GM21390 (cell line): ENCODE measurements at regions not wholly inside any gene's neighbourhood (a gene's known extent, or its start where the extent isn't known, plus 50 kb on each side); places are given as distances from the start of the nearest gene placed in this dataset.

Source experiments
- ATAC-seq: cut with Tn5 transposase; IDR thresholded peaks from one replicate; pipeline ENCODE4 v1.9.1; 2021; ENCODE audit not compliant: unreplicated experiment

DNA sequence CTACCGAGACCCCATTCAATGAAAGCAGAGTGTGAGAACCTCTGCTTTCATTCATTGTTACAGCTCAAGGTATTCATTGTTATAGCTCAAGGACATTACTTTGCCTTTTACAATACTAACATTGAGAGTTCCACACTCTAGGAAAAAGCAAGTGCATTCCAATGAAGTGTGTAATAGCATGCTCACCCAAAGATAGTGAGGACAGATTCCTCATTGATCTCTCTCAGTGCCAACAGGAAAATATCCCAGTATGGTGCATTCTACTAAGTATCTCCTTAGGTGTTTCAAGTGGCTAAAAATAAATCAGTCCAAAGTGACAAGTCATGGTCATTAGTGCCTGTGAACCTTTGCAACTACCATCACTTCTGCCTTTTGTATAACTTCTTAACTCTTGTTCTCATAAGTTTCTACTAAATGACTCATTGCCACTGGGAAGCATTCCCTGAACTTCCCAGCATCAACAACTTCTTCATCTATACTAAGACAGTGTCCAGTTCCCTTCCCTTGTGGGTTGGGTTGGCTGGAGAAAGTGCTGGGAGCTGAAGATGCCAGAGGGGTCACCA is 140.7 kb upstream of the STXBP5 start:
- ATAC-seq: no peak

DNA sequence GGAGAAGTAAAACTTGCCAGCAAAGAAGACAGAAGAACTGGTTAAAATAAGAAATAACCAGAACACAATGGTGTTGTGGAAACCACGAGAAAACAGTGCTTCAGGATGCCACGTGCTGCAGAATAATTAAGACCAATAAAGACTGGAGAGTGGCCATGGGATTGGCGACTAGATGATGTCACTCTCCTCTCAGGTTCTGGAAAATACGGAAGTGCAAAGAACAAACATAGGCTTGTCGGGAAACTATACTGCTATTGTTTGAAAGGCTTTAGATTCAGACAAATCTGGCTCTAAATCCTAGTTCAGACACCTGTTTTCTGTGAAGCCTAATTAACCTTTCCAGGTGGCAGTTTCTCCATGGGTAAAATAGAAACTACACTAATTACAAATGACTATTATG is 138.4 kb upstream of the STXBP5 start:
- ATAC-seq: no peak

DNA sequence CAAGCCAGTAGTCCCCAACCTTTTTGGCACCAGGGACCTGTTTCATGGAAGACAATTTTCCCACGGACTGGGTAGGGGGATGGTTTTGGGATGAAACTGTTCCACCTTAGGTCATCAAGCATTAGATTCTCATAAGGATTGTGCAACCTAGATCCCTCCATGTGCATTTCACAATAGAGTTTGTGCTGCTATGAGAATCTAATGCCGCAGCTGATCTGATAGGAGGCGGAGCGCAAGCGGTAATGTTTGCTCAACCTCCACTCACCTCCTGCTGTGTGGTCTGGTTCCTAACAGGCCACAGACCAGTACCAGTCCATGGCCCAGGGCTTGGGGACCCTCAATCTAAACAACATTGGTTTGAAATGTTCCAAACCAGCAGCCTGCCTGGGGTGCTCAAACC is 137.0 kb upstream of the STXBP5 start:
- ATAC-seq: no peak

DNA sequence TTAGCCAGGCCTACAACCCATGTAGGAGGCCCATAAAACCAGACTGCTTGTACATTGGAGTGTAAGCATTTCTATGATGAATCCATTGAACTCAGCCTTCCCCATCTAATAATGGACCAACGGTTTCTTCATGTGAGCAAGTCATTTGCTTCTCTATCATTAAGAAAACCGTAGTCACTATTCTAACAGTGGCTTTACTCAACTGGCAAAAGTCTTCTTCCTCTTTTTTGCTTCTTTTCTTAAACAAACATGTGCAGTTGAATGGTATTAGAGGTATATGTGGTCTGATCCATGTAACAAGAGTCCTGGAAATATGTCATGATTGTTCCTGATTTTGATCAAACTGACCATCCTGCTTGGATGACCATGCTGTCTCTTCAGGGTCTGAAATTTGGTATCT is 132.4 kb upstream of the STXBP5 start:
- no peak for ATAC-seq

DNA sequence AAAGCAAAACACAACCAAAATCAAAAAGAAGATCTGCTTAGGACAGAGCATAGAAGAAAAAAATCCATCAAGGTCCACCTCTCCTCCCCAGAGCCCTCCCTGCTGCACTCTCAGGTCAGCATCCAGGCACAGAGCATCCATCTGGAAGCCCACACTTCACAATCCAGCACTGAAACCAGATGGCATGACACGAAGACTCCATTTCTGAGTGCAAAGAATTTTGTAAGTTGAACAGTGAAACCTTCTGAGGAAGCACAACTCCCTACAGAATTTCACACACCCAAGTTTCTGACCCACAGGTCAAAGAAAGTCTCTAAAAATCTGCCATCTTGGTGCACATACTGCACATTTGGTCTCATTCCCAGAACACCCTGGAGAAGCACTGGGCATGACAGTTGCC is 128.8 kb upstream of the STXBP5 start:
- no peak for ATAC-seq

DNA sequence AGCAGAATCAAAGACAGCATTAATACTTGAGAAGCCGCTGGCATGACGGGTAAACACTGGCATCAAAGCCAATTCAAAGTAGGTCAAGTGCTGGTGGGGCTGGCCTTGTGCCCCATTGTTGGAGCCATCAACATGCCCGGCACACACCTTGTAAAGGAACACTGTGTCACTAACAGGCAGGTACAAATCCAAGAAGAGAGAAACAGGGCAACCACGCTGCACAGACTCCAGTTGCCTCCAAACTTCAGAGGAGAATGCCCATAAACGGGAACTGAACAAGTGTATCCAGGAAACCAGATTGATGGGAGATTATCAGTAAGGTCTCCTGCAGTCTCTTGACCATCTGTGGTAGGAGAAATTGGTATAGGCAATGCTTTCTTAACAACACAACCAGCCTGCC is 127.0 kb upstream of the STXBP5 start:
- ATAC-seq: no peak

DNA sequence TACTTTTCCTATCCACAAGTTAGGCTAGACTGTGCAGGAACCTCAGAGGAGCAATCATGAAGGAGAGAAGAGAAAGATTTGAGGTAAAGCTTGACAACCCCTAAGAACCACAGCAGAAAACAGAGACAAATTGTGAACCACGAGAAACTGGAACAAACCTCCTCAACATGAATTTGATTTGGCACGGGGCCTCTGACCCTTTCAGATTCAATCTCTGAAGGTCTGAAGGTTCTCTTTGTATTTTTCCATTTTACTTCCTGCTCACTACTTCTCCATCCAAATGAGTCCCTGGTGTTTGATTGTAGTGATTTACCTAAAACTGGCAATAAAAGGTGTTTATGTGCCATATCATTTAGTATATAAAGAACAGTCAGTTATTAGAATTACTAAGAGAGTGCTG is 126.1 kb upstream of the STXBP5 start:
- no peak for ATAC-seq

DNA sequence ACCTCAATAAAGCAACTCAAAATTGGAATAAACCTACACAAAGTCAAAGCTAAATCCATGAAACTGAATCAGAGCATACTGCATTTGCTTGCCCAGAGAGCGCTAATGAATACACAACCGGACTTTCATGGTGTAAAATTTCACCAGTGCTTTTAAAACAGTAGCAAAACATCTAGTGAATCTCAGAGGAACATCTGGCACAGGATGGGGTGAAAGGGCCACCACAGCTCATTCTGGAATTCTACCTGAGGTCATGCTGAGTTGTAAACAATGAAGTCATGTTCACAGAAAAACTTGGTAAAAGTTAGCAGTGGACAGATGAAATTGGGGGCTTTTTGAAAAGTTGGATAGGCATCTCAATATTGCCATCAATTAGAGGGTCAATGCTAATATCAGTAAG is 125.6 kb upstream of the STXBP5 start:
- ATAC-seq: no peak

DNA sequence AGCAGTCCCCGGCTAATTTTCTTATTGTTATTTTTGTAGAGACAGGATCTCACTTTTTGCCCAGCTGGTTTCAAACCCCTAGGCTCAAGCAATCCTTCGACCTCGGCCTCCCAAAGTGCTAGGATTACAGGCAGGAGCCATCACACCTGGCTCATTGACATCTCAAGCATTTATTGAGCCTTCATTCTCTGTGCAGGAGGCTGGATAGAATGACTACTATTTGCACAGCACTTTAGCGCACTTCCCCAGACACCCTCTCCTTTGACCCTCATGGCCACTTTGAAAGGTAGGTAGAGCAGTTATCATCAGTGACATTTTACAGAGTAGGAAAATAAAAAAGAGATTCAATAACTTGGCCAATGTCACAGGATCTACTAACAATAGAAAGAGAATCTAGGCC is 124.0 kb upstream of the STXBP5 start:
- ATAC-seq: no peak

DNA sequence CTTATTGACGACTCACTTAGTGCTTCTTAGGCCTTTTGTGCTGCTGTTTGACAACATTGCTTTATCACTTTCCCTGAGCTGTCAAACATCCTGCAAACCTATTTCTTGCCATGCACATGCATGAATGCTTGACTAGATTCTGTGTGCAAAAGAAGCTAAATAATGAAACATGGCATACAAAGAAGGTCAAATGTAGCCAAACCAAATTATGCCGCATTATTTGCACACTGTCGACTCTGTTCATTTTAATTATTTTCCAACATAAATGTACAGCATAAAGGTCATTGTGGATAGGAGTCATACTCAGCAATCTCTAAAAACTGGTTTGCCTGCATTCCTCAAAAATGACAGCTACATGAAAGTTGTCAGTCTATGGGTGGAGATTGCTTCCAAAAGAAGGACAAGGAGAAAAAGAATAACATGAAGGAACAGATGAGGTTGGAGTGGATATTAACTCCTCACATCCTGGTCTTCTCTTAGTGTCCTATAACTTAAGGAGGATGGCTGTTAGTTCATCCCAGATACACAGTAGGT is 123.1 kb upstream of the STXBP5 start:
- no peak for ATAC-seq

DNA sequence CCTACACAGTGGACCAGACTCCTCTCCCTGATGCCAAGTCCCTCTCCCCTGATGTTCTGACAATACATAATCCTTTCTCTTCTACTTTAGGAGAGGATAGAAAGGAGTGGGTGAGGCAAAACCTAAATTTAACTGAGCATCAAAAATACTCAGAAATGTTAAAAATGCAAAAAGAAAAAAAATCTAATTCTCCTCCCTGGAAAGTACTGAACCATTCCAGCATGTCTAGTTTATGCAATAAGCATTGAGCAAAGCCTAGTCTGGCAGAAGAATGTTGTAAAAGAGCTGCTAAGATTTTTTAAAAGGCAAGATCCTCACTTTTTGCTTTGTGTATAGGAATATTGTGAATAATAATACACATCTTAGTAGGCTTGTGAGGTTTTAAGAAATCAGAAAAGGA is 116.6 kb upstream of the STXBP5 start:
- ATAC-seq: no peak

DNA sequence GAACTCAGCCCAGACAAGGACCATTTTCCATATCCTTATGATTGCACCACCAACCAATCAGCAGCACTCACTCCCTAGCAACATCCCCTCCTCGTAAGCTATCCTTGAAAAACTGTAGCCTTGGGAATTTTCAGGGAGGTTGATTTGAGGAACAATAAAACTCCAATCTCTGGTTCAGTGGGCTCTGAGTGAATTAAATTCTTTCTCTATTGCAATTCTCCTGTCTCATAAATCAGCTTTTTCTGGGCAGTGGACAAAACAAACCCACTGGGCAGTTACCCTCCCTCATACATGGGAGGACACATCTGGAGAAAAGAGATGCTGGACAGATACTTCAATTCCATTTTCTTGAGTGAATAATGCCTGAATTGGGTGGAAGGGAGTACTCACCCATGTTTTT is 115.4 kb upstream of the STXBP5 start:
- ATAC-seq: no peak

DNA sequence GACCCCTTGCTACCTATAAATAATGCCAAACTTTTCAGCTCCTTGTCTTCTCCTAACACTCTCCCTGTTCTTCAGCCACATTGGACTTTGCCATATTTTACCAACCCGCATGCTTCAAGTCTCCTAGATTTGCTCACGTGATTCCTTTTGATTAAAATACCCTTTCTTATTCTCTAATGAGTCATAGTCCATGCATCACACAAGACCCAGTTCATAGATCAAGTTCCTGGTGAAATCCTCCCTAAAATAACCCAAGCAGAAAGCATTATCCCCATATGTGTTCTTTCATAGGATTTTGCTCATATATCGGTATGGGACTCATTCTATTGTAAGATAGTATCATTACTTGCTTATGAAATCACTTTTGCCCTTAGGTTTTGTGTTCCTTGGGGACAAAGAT is 108.9 kb upstream of the STXBP5 start:
- no peak for ATAC-seq

DNA sequence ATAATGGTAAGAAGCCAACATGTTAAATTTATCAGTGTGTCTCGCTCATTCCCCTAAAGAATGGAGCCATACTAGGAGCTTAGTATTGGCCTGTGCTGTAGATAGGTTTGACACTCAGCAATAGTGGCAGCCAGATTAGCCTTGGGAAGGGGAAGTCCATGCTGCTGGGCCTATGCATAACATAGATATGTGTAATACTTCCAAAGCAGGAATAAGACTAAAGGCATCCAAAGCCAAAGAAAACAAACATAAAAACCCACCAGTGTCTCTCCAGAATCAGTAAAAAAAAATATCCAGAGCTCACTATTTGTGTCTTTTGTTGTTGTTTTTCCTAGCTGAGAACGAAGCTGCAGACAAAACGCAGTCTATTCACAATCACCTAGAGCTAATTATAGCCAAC is 104.2 kb upstream of the STXBP5 start:
- ATAC-seq: no peak

DNA sequence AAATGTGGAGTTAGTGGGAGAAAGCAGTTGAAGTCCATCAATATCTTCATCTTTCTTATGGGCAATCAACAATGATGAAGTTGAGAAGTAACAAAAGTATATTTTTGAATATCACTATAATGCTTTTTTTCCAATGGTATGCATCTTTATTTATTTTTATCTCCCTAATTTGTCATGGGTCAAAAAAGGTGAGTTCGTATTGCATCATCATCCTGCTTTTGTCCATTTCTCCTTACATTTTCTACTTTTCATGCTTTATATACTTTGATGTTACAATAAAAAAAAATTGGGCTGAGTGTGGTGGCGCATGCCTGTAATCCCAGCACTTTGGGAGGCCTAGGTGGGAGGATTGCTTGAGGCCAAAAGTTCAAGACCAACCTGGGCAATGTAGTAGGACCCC is 101.2 kb upstream of the STXBP5 start:
- no peak for ATAC-seq

DNA sequence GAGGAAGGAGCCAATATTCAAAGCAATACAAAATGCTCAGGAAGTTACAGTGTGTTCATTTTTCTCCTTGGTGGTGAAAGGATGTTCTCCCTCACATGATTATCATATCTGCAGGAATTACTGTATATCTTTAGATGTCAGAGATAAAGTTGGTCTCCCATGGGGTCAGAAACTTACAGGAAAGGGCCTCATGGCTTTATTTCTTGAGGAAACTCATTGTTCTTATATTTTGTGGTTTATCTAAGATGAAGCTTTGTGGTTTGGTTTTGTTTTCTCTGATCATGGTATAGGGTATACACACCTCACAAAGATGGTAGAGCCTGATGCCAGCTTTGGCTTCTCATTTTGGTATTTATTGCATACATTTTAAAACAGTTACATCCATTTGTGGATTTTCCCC is 100.5 kb upstream of the STXBP5 start:
- ATAC-seq: no peak

DNA sequence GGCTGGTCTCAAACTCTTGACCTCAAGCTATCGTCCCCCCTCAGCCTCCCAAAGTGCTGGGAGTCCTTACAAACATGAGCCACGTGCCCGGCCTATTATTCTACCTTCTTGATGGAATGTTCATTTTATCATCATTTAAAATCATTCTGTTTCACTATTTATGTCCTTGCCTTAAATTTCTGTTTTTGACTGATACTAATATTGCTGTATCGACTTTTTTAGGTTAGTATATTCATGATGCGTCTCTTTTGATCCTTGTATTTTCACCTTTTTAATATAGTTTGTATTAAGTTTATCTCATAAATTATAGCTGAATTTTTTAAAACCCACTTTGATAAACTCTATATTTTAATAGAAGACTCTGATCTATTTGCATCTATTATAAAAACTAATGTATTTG is 98.4 kb upstream of the STXBP5 start:
- ATAC-seq: no peak

DNA sequence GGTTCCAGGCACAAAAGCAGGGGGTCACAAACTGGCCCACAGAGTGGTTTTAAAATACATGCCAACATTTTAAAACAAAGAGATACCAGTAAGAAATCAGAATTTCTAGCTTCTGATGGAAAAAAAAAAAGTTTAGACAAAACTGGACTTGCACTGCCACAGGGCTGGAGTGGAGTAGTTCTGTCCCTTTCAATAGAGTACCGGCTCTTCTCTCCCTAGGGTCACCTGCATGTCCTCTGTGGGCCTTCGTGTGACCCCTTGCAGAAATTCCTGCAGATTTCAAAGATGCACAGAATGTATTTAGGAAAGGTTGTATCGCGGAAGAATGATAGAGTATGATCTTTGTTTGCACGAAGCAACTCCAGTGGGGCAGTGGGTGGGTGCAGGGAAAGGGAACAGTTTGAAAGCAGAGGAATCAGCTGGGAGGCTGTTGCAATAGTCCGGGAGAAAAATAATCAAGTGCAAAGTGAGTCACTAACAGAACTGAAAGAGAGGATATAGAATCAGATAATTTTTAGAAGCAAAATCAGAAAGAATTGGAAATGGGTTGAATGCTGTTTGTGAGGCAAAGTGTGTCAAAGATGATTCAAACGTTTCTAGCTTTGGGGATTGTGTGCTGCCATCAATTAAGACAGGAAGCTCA is 97.3 kb upstream of the STXBP5 start:
- ATAC-seq: no peak

DNA sequence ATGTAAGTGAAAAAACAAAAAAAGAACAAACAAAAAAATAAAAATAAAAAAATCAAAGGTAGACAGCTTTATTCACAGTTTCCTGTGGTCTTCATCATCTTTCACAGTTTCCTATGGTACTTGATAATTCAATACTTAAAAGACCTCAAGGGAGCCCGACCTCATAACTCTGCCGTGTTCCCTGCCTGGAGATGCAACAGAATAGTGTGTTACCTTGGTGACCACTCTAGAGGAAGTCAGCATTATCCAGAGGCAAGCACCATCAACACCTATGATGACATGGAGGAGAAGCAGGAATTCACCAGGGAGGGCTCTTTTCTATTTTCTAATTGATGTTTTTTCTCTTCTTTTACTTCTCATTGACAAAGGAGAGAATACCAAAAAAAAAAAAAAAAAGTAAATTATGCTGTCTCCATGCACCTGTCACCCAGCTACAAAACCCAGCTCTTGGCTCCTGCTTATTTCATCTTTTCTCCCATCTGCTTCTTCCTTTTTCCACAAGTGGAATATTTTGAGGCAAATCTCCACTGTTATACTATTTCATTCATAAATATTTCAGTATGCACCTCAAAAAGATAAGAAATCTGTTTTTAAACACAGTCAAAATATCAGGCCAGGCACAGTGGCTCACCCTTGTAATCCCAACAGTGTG is 95.8 kb upstream of the STXBP5 start:
- no peak for ATAC-seq

DNA sequence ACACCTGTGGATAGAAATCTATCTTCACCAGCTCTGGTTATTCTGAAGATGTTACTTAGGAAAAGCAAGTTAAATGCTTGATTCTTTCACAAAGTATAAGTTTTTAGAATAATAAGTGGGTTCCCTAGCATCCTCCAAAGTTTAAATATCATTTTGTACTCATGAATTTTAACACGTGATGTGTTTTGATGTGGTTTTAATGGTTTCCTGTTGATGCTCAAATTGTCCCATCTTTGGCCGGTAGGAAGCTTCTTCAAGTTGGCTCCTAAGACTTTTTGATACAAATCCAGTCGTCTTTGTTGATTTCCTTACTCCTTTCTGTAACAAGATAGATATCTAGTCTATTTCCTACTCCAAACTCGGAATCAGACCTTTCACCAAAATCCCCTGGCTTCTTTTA is 94.5 kb upstream of the STXBP5 start:
- ATAC-seq: no peak

DNA sequence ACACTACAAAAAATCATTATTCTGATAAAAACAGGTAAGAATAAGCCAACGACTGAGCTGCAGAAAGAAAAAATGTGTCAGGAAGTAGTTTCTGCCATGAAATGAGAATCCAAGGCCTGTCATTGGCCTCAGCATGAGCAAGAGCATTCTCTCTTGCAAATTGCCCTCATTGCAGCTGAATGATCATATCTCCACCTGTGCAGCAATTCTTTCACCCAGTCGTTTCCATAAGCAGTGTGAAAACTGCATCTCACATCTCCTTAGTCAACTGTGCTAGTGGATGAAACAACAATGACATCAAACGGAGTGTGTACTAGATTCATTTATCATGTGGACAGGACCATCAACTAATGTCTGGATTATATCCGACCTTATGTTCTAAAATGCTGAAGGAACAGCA is 88.2 kb upstream of the STXBP5 start:
- ATAC-seq: no peak

DNA sequence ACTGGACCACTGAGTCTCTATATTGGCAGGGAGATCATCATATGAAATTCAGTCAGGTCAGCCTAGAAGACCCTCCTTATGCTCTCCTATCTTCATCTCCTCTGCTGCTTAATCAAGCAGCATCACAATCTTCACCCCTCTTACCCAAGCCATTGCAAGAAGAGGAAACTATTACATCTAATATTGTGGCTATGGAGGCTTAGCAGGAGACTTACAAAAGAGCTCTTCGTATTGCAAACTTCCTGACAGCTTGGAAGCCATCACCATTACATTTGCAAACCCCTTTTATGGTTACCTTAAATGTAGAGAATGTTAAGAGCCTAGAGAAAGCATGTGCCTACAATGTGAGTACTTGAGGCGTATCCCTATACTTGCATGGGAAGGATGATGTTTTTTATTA is 87.2 kb upstream of the STXBP5 start:
- no peak for ATAC-seq

DNA sequence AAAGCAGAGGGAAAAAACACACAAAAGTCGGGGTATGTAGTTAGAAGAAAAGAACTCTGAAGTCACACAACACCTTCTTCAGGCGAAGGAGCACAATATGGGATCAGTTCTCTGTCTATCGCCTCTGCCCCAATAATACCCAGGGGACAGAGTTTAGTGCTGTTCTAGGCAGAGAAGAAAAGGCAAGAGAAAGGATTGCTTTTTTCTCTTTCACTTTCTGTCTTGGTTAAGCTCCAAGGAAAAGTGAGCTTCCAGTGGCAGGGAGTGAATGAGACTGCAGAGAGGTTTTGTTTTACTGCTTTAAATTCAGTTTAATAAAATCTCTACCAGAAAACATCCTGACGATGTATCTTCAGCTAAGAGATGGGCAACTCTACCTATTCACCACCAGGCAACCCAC is 86.6 kb upstream of the STXBP5 start:
- no peak for ATAC-seq
